Activated T-cell treated with anti-CD3 and anti-CD28 coated beads, Interleukin-2, amount 50 U/mL, for 4 hours (primary cell): ENCODE measurements at regions not wholly inside any gene's neighbourhood (a gene's known extent, or its start where the extent isn't known, plus 50 kb on each side); places are given as distances from the start of the nearest gene placed in this dataset.
"Not testable (repeated sequence)": the region's sequence is repeated elsewhere in the genome, so short reads cannot be mapped to it uniquely, and the experiment has no call there.

ENCODE experiments used
- ATAC-seq, 2 donors: fragments of 200-7000 bp; cut with Tn5 transposase; one replicate each; pipeline ENCODE4 v1.10.0; 2021
- DNase-seq: peaks from one replicate; pipeline ENCODE4 v3.0.0-alpha.2; 2020
- H3K27me3 Mint-ChIP-seq: one replicate; pipeline ENCODE4 v1.8.0; 2021; ENCODE audit warnings: low read depth, mixed read lengths
- H3K36me3 Mint-ChIP-seq: one replicate; pipeline ENCODE4 v1.8.0; 2022; ENCODE audit warnings: mixed read lengths; ENCODE audit not compliant: insufficient read depth
- H3K4me1 Mint-ChIP-seq: one replicate; pipeline ENCODE4 v1.8.0; 2021; ENCODE audit warnings: low read depth, mixed read lengths
- H3K4me3 Mint-ChIP-seq: one replicate; pipeline ENCODE4 v1.8.0; 2021; ENCODE audit warnings: mild to moderate bottlenecking, moderate library complexity, mixed read lengths
- H3K9me3 Mint-ChIP-seq: one replicate; pipeline ENCODE4 v1.8.0; 2021; ENCODE audit warnings: mixed read lengths

- H3K36me3 Mint-ChIP-seq: no peaks in the 10 kb centered on the region
- H3K27me3 Mint-ChIP-seq: no peaks in the 10 kb centered on the region
- H3K9me3 Mint-ChIP-seq: no peaks in the 10 kb centered on the region
- H3K4me3 Mint-ChIP-seq: no peak overlapping the region
- peaks cover 4% of the 10 kb centered on the region for H3K4me1 Mint-ChIP-seq
- DNase-seq: no peak
- ATAC-seq: no peak
Observed at GRCh38 chr15:89004726-89005030, 83.6 kb upstream of the ABHD2 start.

GRCh38 chr15:89007527-89007926 lies 80.7 kb upstream of the ABHD2 start:
- not testable (repeated sequence) for DNase-seq, H3K4me3 Mint-ChIP-seq, ATAC-seq, H3K27me3 Mint-ChIP-seq, H3K36me3 Mint-ChIP-seq, H3K4me1 Mint-ChIP-seq, H3K9me3 Mint-ChIP-seq

GRCh38 chr15:89007989-89008388 lies 80.3 kb upstream of the ABHD2 start:
- Mint-ChIP-seq H3K36me3 (no peaks in the 10 kb centered on the region), H3K4me1 (no peaks in the 10 kb centered on the region), H3K4me3 (no peak overlapping the region), H3K27me3 (no peaks in the 10 kb centered on the region), H3K9me3 (no peaks in the 10 kb centered on the region)
- no peak for DNase-seq
- ATAC-seq: no peak

GRCh38 chr15:89009080-89009479 lies 79.2 kb upstream of the ABHD2 start:
- Mint-ChIP-seq H3K36me3 (no peaks in the 10 kb centered on the region), H3K27me3 (no peaks in the 10 kb centered on the region), H3K4me1 (no peaks in the 10 kb centered on the region), H3K9me3 (no peaks in the 10 kb centered on the region), H3K4me3 (no peak overlapping the region)
- DNase-seq: no peak
- no peak for ATAC-seq

- no peak for ATAC-seq
Observed at GRCh38 chr15:89015412-89016097, 72.7 kb upstream of the ABHD2 start.

GRCh38 chr15:89016549-89017041 lies 71.7 kb upstream of the ABHD2 start:
- Mint-ChIP-seq H3K4me1 (peaks cover 12% of the 10 kb centered on the region), H3K9me3 (no peaks in the 10 kb centered on the region), H3K36me3 (no peaks in the 10 kb centered on the region), H3K27me3 (peaks cover 2% of the 10 kb centered on the region), H3K4me3 (no peak overlapping the region)
- DNase-seq (no peak), ATAC-seq (no peak)

More at GRCh38 chr15:89015412-89016097, 72.7 kb upstream of the ABHD2 start:
- no peak for DNase-seq
- Mint-ChIP-seq H3K9me3 (no peaks in the 10 kb centered on the region), H3K27me3 (peaks cover 2% of the 10 kb centered on the region), H3K36me3 (no peaks in the 10 kb centered on the region), H3K4me3 (no peak overlapping the region), H3K4me1 (peaks cover 12% of the 10 kb centered on the region)

GRCh38 chr15:89017370-89018066 lies 70.7 kb upstream of the ABHD2 start:
- H3K4me3 Mint-ChIP-seq: peak overlapping the region; percentile 75
- peak; percentile 88 to 93 for ATAC-seq
- DNase-seq: peak; percentile 84
- H3K4me1 Mint-ChIP-seq: peaks cover 12% of the 10 kb centered on the region
- no peaks in the 10 kb centered on the region for H3K36me3 Mint-ChIP-seq
- H3K9me3 Mint-ChIP-seq: no peaks in the 10 kb centered on the region
- H3K27me3 Mint-ChIP-seq: peaks cover 2% of the 10 kb centered on the region

GRCh38 chr15:89018207-89018606 lies 70.0 kb upstream of the ABHD2 start:
- Mint-ChIP-seq H3K27me3 (peaks cover 2% of the 10 kb centered on the region), H3K36me3 (no peaks in the 10 kb centered on the region), H3K4me3 (no peak overlapping the region), H3K4me1 (peaks cover 12% of the 10 kb centered on the region), H3K9me3 (no peaks in the 10 kb centered on the region)
- ATAC-seq (no peak), DNase-seq (no peak)

GRCh38 chr15:89019436-89019835 lies 68.8 kb upstream of the ABHD2 start:
- no peaks in the 10 kb centered on the region for H3K27me3 Mint-ChIP-seq
- H3K4me1 Mint-ChIP-seq: peaks cover 12% of the 10 kb centered on the region
- ATAC-seq (no peak), DNase-seq (no peak)
- no peaks in the 10 kb centered on the region for H3K36me3 Mint-ChIP-seq
- peaks cover 2% of the 10 kb centered on the region for H3K9me3 Mint-ChIP-seq
- H3K4me3 Mint-ChIP-seq: no peak overlapping the region

GRCh38 chr15:89021224-89021623 lies 67.0 kb upstream of the ABHD2 start:
- DNase-seq (no peak), ATAC-seq (no peak)
- Mint-ChIP-seq H3K9me3 (peaks cover 8% of the 10 kb centered on the region), H3K4me1 (peaks cover 12% of the 10 kb centered on the region), H3K27me3 (peaks cover 2% of the 10 kb centered on the region), H3K4me3 (no peak overlapping the region), H3K36me3 (no peaks in the 10 kb centered on the region)

GRCh38 chr15:89021886-89022285 lies 66.4 kb upstream of the ABHD2 start:
- not testable (repeated sequence) for H3K4me1 Mint-ChIP-seq, H3K9me3 Mint-ChIP-seq, H3K27me3 Mint-ChIP-seq, DNase-seq, H3K4me3 Mint-ChIP-seq, ATAC-seq, H3K36me3 Mint-ChIP-seq

GRCh38 chr15:89023311-89023961 lies 64.8 kb upstream of the ABHD2 start:
- Mint-ChIP-seq H3K9me3 (peaks cover 8% of the 10 kb centered on the region), H3K4me1 (no peaks in the 10 kb centered on the region), H3K27me3 (peaks cover 8% of the 10 kb centered on the region), H3K4me3 (no peak overlapping the region), H3K36me3 (no peaks in the 10 kb centered on the region)
- DNase-seq: no peak
- no peak for ATAC-seq

- Mint-ChIP-seq H3K9me3 (peaks cover 8% of the 10 kb centered on the region), H3K27me3 (peaks cover 8% of the 10 kb centered on the region), H3K4me3 (no peak overlapping the region), H3K4me1 (no peaks in the 10 kb centered on the region), H3K36me3 (no peaks in the 10 kb centered on the region)
- DNase-seq (no peak), ATAC-seq (no peak)
Observed at GRCh38 chr15:89024418-89024817, 63.8 kb upstream of the ABHD2 start.

- no peak overlapping the region for H3K4me3 Mint-ChIP-seq
- no peak for ATAC-seq
Observed at GRCh38 chr15:89026167-89026566, 62.1 kb upstream of the ABHD2 start.

GRCh38 chr15:89028036-89028435 lies 60.2 kb upstream of the ABHD2 start:
- DNase-seq (no peak), ATAC-seq (no peak)
- Mint-ChIP-seq H3K9me3 (peaks cover 8% of the 10 kb centered on the region), H3K4me3 (no peak overlapping the region), H3K36me3 (no peaks in the 10 kb centered on the region), H3K4me1 (no peaks in the 10 kb centered on the region), H3K27me3 (peaks cover 8% of the 10 kb centered on the region)

More at GRCh38 chr15:89026167-89026566, 62.1 kb upstream of the ABHD2 start:
- Mint-ChIP-seq H3K9me3 (peaks cover 8% of the 10 kb centered on the region), H3K27me3 (peaks cover 8% of the 10 kb centered on the region), H3K4me1 (no peaks in the 10 kb centered on the region), H3K36me3 (no peaks in the 10 kb centered on the region)
- no peak for DNase-seq
